ENCODE measurements at regions not wholly inside any gene's neighbourhood (a gene's known extent, or its start where the extent isn't known, plus 50 kb on each side); places are given as distances from the start of the nearest gene placed in this dataset.

GRCh38 chr1:222284466-222284865, 263.4 kb downstream of the HHIPL2 start:
- DNase-seq = no peak

- no peak for DNase-seq
Measured at GRCh38 chr1:222283147-222283768, 264.6 kb downstream of the HHIPL2 start.

GRCh38 chr1:222279591-222279990, 268.3 kb downstream of the HHIPL2 start:
- no peak for DNase-seq

GRCh38 chr1:222278501-222278900, 269.4 kb downstream of the HHIPL2 start:
- no peak for DNase-seq

- DNase-seq = no peak
Measured at GRCh38 chr1:222275729-222276465, 272.0 kb downstream of the HHIPL2 start.

GRCh38 chr1:222275001-222275728, 272.7 kb downstream of the HHIPL2 start:
- DNase-seq = no peak

- no peak for DNase-seq
Measured at GRCh38 chr1:222266223-222267196, 281.4 kb downstream of the HHIPL2 start.

GRCh38 chr1:222263791-222264190, 284.1 kb downstream of the HHIPL2 start:
- DNase-seq = no peak

GRCh38 chr1:222257027-222257426, 290.9 kb downstream of the HHIPL2 start:
- no peak for DNase-seq

- no peak for DNase-seq
Measured at GRCh38 chr1:222256058-222256457, 291.8 kb downstream of the HHIPL2 start.

GRCh38 chr1:222252788-222253187, 295.1 kb downstream of the HHIPL2 start:
- no peak for DNase-seq

- no peak for DNase-seq
Measured at GRCh38 chr1:222251847-222252246, 296.1 kb downstream of the HHIPL2 start.

- no peak for DNase-seq
Measured at GRCh38 chr1:222250376-222250775, 297.5 kb downstream of the HHIPL2 start.

- DNase-seq = no peak
Measured at GRCh38 chr1:222247811-222248310, 300.0 kb downstream of the HHIPL2 start.

GRCh38 chr1:222247081-222247480, 300.8 kb downstream of the HHIPL2 start:
- DNase-seq = no peak

- DNase-seq = no peak
Measured at GRCh38 chr1:222243902-222244301, 304.0 kb downstream of the HHIPL2 start.

- no peak for DNase-seq
Measured at GRCh38 chr1:222242492-222242891, 305.4 kb downstream of the HHIPL2 start.

- no peak for DNase-seq
Measured at GRCh38 chr1:222241410-222241809, 306.5 kb downstream of the HHIPL2 start.

GRCh38 chr1:222240536-222241181, 307.2 kb downstream of the HHIPL2 start:
- DNase-seq = no peak

GRCh38 chr1:222239130-222239529, 308.8 kb downstream of the HHIPL2 start:
- no peak for DNase-seq

GRCh38 chr1:222234351-222234750, 313.6 kb downstream of the HHIPL2 start:
- DNase-seq = no peak
